CD4-positive, alpha-beta memory T cell (primary cell): ENCODE measurements at regions not wholly inside any gene's neighbourhood (a gene's known extent, or its start where the extent isn't known, plus 50 kb on each side); places are given as distances from the start of the nearest gene placed in this dataset.
A peak's percentile ranks its signal among the peaks of the same experiment; 100 is the strongest.

ENCODE experiments used
- CTCF ChIA-PET: fragments of 350-600 bp; sonication (Branson Sonifier 250); formaldehyde crosslinking; loops from one replicate; lab custom pipeline; 2021; ENCODE audit warnings: inconsistent platforms; ENCODE audit not compliant: partially characterized antibody; lab: Charles Lee
- POLR2A ChIA-PET: fragments of 350-600 bp; sonication (Branson Sonifier 250); formaldehyde crosslinking; loops from one replicate; lab custom pipeline; 2021; ENCODE audit not compliant: partially characterized antibody; lab: Charles Lee
- DNase-seq, 5 donors: peaks; one replicate each; pipeline versions ENCODE4 v3.0.0 to v3.0.0-alpha.2; 2020 to 2022; ENCODE audit warnings: mixed read lengths in 1 of 5
- H3K27ac ChIP-seq: one replicate; pipeline ENCODE4 v1.7.0; 2013; ENCODE audit warnings: low read depth, low read length
- H3K27me3 ChIP-seq: 2 replicates; pipeline ENCODE4 v1.7.0; 2013; ENCODE audit warnings: mild to moderate bottlenecking, low read length, moderate library complexity; ENCODE audit not compliant: insufficient read depth
- H3K36me3 ChIP-seq: 2 replicates; pipeline ENCODE4 v1.7.0; 2013; ENCODE audit warnings: mild to moderate bottlenecking, low read length, moderate library complexity; ENCODE audit not compliant: insufficient read depth
- H3K4me1 ChIP-seq: 2 replicates; pipeline ENCODE4 v1.7.0; 2013; ENCODE audit warnings: mild to moderate bottlenecking, low read length, moderate library complexity; ENCODE audit not compliant: insufficient read depth
- H3K4me3 ChIP-seq, 2 donors: one replicate each; pipeline ENCODE4 v1.7.0; 2013; ENCODE audit warnings: low read length in 2 of 2, mild to moderate bottlenecking in 1 of 2
- H3K9me3 ChIP-seq, 2 donors: one replicate each; pipeline ENCODE4 v1.7.0; 2013; ENCODE audit warnings: low read length in 2 of 2, control low read depth in 1 of 2; ENCODE audit not compliant: control insufficient read depth in 1 of 2
- H3K27ac Mint-ChIP-seq, 7 donors: one replicate each; pipeline ENCODE4 v1.8.0; 2020 to 2021; ENCODE audit warnings: mixed read lengths in 7 of 7, mild to moderate bottlenecking in 6 of 7, inconsistent platforms in 3 of 7, moderate library complexity in 3 of 7
- H3K27me3 Mint-ChIP-seq, 2 donors: one replicate each; pipeline ENCODE4 v1.8.0; 2020 to 2021; ENCODE audit warnings: mixed read lengths in 2 of 2
- H3K36me3 Mint-ChIP-seq, 2 donors: one replicate each; pipeline ENCODE4 v1.8.0; 2020 to 2021; ENCODE audit warnings: mixed read lengths in 2 of 2, inconsistent platforms in 1 of 2, mild to moderate bottlenecking in 1 of 2
- H3K4me1 Mint-ChIP-seq, 4 donors: one replicate each; pipeline ENCODE4 v1.8.0; 2020 to 2021; ENCODE audit warnings: mixed read lengths in 4 of 4, mild to moderate bottlenecking in 1 of 4
- H3K4me3 Mint-ChIP-seq, 8 donors: one replicate each; pipeline ENCODE4 v1.8.0; 2020 to 2021; ENCODE audit warnings: mixed read lengths in 8 of 8, mild to moderate bottlenecking in 7 of 8, moderate library complexity in 6 of 8, inconsistent platforms in 3 of 8
- H3K9me3 Mint-ChIP-seq, 8 donors: one replicate each; pipeline ENCODE4 v1.8.0; 2020 to 2021; ENCODE audit warnings: mixed read lengths in 8 of 8, mild to moderate bottlenecking in 5 of 8, inconsistent platforms in 3 of 8, moderate library complexity in 1 of 8
- intact Hi-C: fragments of 100-400 bp; cut with micrococcal nuclease; formaldehyde crosslinking; loops from one replicate; pipeline ENCODE4 v1.15.1; 2023

- Mint-ChIP-seq H3K27me3 (no peaks in the 10 kb centered on the region), H3K27ac (peak overlapping the region; percentile 83 to 99 (median 95)), H3K4me1 (peaks cover 67 to 99% (median 84%) of the 10 kb centered on the region in 4 donors), H3K36me3 (no peaks in the 10 kb centered on the region), H3K9me3 (no peaks in the 10 kb centered on the region), H3K4me3 (peak overlapping the region in 6 of 8 donors; percentile 17 to 66 (median 38))
- Histone ChIP-seq H3K9me3 (no peaks in the 10 kb centered on the region), H3K27ac (peak overlapping the region; percentile 89), H3K36me3 (no peaks in the 10 kb centered on the region), H3K4me1 (peaks cover 90% of the 10 kb centered on the region), H3K4me3 (no peak overlapping the region), H3K27me3 (no peaks in the 10 kb centered on the region)
- ChIA-PET POLR2A (interaction anchor here (0.8 to 3.2 kb wide), 6 partner anchors 24 to 108 kb away, joined by 3 to 51 read pairs (median 10); partner anchors contain the start of gene IRF2BPL), CTCF (interaction anchor here (2.4 to 3.1 kb wide), 3 partner anchors 9 to 125 kb away, joined by 10 to 39 read pairs (median 38); no protein-coding TSS in a partner anchor)
- intact Hi-C loops: loop anchor here (2.0 kb wide), 1 partner anchor 19 kb away; no protein-coding TSS in a partner anchor
- no peak for DNase-seq
Observed at GRCh38 chr14:76927971-76928700, 100.4 kb downstream of the IRF2BPL start.

GRCh38 chr14:76926521-76927251, 100.5 kb downstream of the LRRC74A start:
- CTCF ChIA-PET: interaction anchor here (0.6 to 1.6 kb wide), 2 partner anchors 13 to 133 kb away, joined by 3 to 6 read pairs; no protein-coding TSS in a partner anchor
- H3K27me3 Mint-ChIP-seq: no peaks in the 10 kb centered on the region

GRCh38 chr14:76925097-76925441, 98.9 kb downstream of the LRRC74A start:
- no peaks in the 10 kb centered on the region for H3K9me3 Mint-ChIP-seq
- Histone ChIP-seq H3K4me1 (peaks cover 67% of the 10 kb centered on the region), H3K9me3 (no peaks in the 10 kb centered on the region), H3K4me3 (no peak overlapping the region), H3K27me3 (no peaks in the 10 kb centered on the region), H3K36me3 (no peaks in the 10 kb centered on the region), H3K27ac (no peak overlapping the region)
- H3K4me1 Mint-ChIP-seq: peaks cover 49 to 95% (median 76%) of the 10 kb centered on the region in 4 donors
- ChIA-PET CTCF (interaction anchor here (1.2 to 5.3 kb wide), 4 partner anchors 11 to 115 kb away, joined by 4 to 41 read pairs (median 4); no protein-coding TSS in a partner anchor), POLR2A (interaction anchor here (0.8 to 3.1 kb wide), 4 partner anchors 23 to 103 kb away, joined by 4 to 18 read pairs (median 8); partner anchors contain the start of gene IRF2BPL)
- DNase-seq: no peak
- H3K4me3 Mint-ChIP-seq: peak overlapping the region in 2 of 8 donors; percentile 33 to 34
- no peaks in the 10 kb centered on the region for H3K36me3 Mint-ChIP-seq
- intact Hi-C loops: no loop called here
- no peaks in the 10 kb centered on the region for H3K27me3 Mint-ChIP-seq
- peak overlapping the region; percentile 58 to 98 (median 95) for H3K27ac Mint-ChIP-seq

More at GRCh38 chr14:76926521-76927251, 100.5 kb downstream of the LRRC74A start:
- Mint-ChIP-seq H3K4me3 (peak overlapping the region; percentile 71 to 90 (median 82)), H3K4me1 (peaks cover 59 to 97% (median 80%) of the 10 kb centered on the region in 4 donors), H3K9me3 (no peaks in the 10 kb centered on the region), H3K27ac (peak overlapping the region; percentile 83 to 99 (median 97)), H3K36me3 (no peaks in the 10 kb centered on the region)
- POLR2A ChIA-PET: interaction anchor here (0.6 to 3.1 kb wide), 7 partner anchors 22 to 113 kb away, joined by 3 to 18 read pairs (median 8); no protein-coding TSS in a partner anchor
- H3K9me3 ChIP-seq: no peaks in the 10 kb centered on the region
- no peaks in the 10 kb centered on the region for H3K27me3 ChIP-seq
- no peaks in the 10 kb centered on the region for H3K36me3 ChIP-seq
- H3K4me1 ChIP-seq: peaks cover 78% of the 10 kb centered on the region
- H3K4me3 ChIP-seq: peak overlapping the region; percentile 3 to 51
- intact Hi-C loops: loop anchor here (1.0 to 2.0 kb wide), 4 partner anchors 20 to 114 kb away; no protein-coding TSS in a partner anchor
- peak overlapping the region; percentile 89 for H3K27ac ChIP-seq
- DNase-seq: peak; percentile 75 to 96 (median 83)

GRCh38 chr14:76924371-76925096, 98.3 kb downstream of the LRRC74A start:
- Mint-ChIP-seq H3K4me3 (peak overlapping the region in 1 of 8 donors; percentile 33), H3K36me3 (no peaks in the 10 kb centered on the region), H3K9me3 (no peaks in the 10 kb centered on the region), H3K27me3 (no peaks in the 10 kb centered on the region), H3K4me1 (peaks cover 49 to 95% (median 74%) of the 10 kb centered on the region in 4 donors), H3K27ac (peak overlapping the region; percentile 77 to 97 (median 92))
- H3K27me3 ChIP-seq: no peaks in the 10 kb centered on the region
- H3K9me3 ChIP-seq: no peaks in the 10 kb centered on the region
- H3K36me3 ChIP-seq: no peaks in the 10 kb centered on the region
- CTCF ChIA-PET: interaction anchor here (1.2 to 5.3 kb wide), 5 partner anchors 11 to 116 kb away, joined by 4 to 41 read pairs (median 4); no protein-coding TSS in a partner anchor
- intact Hi-C loops: no loop called here
- peak; percentile 40 to 78 (median 53) for DNase-seq
- H3K27ac ChIP-seq: peak overlapping the region; percentile 43
- peaks cover 67% of the 10 kb centered on the region for H3K4me1 ChIP-seq
- POLR2A ChIA-PET: interaction anchor here (0.8 to 3.1 kb wide), 4 partner anchors 32 to 104 kb away, joined by 4 to 18 read pairs (median 8); partner anchors contain the start of gene IRF2BPL
- no peak overlapping the region for H3K4me3 ChIP-seq

- ChIA-PET CTCF (interaction anchor here (1.0 to 5.3 kb wide), 6 partner anchors 10 to 47 kb away, joined by 3 to 41 read pairs (median 4); no protein-coding TSS in a partner anchor), POLR2A (interaction anchor here (1.6 to 3.1 kb wide), 3 partner anchors 32 to 38 kb away, joined by 6 to 18 read pairs (median 8); no protein-coding TSS in a partner anchor)
- Histone ChIP-seq H3K9me3 (no peaks in the 10 kb centered on the region), H3K4me1 (peaks cover 64% of the 10 kb centered on the region), H3K27ac (peak overlapping the region; percentile 43), H3K4me3 (no peak overlapping the region), H3K27me3 (no peaks in the 10 kb centered on the region), H3K36me3 (no peaks in the 10 kb centered on the region)
- intact Hi-C loops: no loop called here
- no peaks in the 10 kb centered on the region for H3K27me3 Mint-ChIP-seq
- no peak for DNase-seq
- peaks cover 44 to 93% (median 70%) of the 10 kb centered on the region in 4 donors for H3K4me1 Mint-ChIP-seq
- no peaks in the 10 kb centered on the region for H3K36me3 Mint-ChIP-seq
- no peak overlapping the region for H3K4me3 Mint-ChIP-seq
- peak overlapping the region; percentile 70 to 97 (median 89) for H3K27ac Mint-ChIP-seq
- no peaks in the 10 kb centered on the region for H3K9me3 Mint-ChIP-seq
Observed at GRCh38 chr14:76923431-76924370, 97.5 kb downstream of the LRRC74A start.
